Adrenal gland (tissue), 5 donors: ENCODE measurements at regions not wholly inside any gene's neighbourhood (a gene's known extent, or its start where the extent isn't known, plus 50 kb on each side); places are given as distances from the start of the nearest gene placed in this dataset.

Experiments
- CTCF ChIP-seq, 6 experiments: fragments of 450-650 bp in 4 of 6; fragments of 200-600 bp in 2 of 6; sonication (generic) in 1 of 6; IDR thresholded peaks; 1 replicate in 5 of 6; 2 replicates in 1 of 6; pipeline versions ENCODE4 v1.5.1 to v1.8.0; 2016 to 2021; ENCODE audit warnings: antibody characterized with exemption in 6 of 6, mild to moderate bottlenecking in 2 of 6, moderate library complexity in 1 of 6
- POLR2A ChIP-seq, 2 donors: fragments of 450-650 bp; IDR thresholded peaks; one replicate each; pipeline ENCODE4 v1.6.1; 2017; ENCODE audit warnings: antibody characterized with exemption in 2 of 2, mild to moderate bottlenecking in 2 of 2, moderate library complexity in 1 of 2
- donor health status: DM: no; HTN: no; CAD: no.

DNA sequence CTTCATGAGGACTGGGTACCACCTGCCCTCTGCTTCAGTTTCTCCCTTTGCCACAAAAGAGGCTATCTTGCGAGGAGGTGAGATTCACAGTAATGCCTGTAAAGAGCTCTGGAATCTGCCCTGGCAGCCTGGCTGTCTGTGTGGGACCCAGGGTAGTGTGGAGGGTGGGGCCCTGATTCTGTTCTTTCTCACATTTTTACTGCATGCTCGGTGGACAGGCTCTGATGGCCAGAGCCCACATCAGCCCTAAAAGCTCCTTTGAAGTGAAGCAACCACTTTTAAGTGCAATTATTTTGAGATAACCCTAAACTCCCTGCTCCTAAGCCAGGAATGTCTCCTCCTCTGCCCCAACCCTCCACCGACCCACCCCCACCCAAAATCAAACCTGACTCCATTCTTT is 92.1 kb upstream of the PODXL start:
- TF ChIP-seq POLR2A (IDR thresholded peaks at IDR 0.05) (no peak), CTCF (IDR thresholded peaks at IDR 0.05) (no peak)
